ENCODE measurements at regions not wholly inside any gene's neighbourhood (a gene's known extent, or its start where the extent isn't known, plus 50 kb on each side); places are given as distances from the start of the nearest gene placed in this dataset.

DNA sequence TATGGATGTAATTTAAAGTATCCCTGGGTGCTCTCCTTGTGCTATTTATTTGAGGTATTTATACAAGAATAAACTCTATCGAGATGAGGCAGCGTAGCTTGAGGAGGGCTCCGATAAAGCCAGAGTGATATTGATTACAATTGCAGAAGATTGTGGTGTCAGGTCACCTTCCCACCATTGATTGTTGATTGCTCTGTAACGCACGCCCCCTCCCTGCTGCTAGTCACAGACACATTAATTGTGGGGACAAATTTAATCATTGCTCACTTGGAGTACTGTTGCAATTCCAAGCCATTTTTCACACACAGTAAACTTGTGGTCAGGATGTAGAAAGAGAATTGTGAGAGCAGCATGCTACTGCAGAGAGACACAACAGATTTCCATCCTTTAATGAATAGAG, 75.4 kb downstream of the IRX3 start:
- no peak for TF ChIP-seq POLR2A (IDR thresholded peaks at IDR 0.05)
- TF ChIP-seq, protein P1, sequence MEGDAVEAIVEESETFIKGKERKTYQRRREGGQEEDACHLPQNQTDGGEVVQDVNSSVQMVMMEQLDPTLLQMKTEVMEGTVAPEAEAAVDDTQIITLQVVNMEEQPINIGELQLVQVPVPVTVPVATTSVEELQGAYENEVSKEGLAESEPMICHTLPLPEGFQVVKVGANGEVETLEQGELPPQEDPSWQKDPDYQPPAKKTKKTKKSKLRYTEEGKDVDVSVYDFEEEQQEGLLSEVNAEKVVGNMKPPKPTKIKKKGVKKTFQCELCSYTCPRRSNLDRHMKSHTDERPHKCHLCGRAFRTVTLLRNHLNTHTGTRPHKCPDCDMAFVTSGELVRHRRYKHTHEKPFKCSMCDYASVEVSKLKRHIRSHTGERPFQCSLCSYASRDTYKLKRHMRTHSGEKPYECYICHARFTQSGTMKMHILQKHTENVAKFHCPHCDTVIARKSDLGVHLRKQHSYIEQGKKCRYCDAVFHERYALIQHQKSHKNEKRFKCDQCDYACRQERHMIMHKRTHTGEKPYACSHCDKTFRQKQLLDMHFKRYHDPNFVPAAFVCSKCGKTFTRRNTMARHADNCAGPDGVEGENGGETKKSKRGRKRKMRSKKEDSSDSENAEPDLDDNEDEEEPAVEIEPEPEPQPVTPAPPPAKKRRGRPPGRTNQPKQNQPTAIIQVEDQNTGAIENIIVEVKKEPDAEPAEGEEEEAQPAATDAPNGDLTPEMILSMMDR (IDR thresholded peaks at IDR 0.05) = no peak
- no peaks in the 10 kb centered on the region for H3K4me1 ChIP-seq
- H3K27ac ChIP-seq = no peak overlapping the region
- no peak for DNase-seq
- WGBS, 2 donors = 28 to 36% methylated on average over 5 of the region's 5 CpGs
- H3K9me3 ChIP-seq = no peaks in the 10 kb centered on the region
- H3K27me3 ChIP-seq = no peaks in the 10 kb centered on the region
- intact Hi-C loops (cut with DNase I) = no loop called here
- H3K4me3 ChIP-seq = no peak overlapping the region
- no peak for ATAC-seq
- no peaks in the 10 kb centered on the region for H3K36me3 ChIP-seq (replicated peaks in 1 of 2; ENCODE audit: insufficient read depth in 1 of 2, low read depth in 2 of 2)

DNA sequence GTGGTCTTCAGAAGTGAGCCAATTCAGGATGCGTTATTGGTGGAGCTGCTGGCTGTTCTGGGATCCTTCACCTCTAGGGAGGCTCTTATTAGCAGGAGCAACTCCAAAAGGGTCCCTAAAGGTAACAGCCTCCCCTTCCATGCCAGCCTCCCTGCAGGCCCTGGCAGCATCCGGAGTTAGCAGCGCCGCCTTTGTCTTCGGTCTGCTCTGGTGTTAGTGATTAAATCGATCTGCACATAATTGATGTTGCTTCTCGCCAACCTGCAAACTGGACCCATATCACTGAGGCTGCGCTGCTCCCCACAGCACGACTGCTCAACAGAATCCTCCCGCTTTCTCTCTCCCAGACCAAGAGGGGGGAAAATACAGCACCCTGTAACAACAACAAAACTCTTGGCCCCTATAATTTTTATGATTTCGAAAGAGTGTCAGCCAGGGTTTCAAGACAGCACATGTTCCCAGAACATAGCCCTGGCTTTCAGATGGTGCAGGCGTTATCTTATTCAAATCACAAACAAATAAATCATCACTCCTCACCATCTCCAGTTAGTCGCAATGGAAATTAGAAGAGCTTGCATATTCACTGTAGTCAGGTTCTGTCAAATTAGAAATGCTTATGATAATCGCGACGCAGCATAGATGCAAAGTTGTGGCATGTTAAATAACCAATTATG, 76.0 kb downstream of the IRX3 start:
- no peaks in the 10 kb centered on the region for H3K27me3 ChIP-seq
- TF ChIP-seq POLR2A (IDR thresholded peaks at IDR 0.05) = no peak
- TF ChIP-seq, protein P1 (IDR thresholded peaks at IDR 0.05) = no peak
- no peaks in the 10 kb centered on the region for H3K9me3 ChIP-seq
- H3K4me1 ChIP-seq = no peaks in the 10 kb centered on the region
- DNase-seq = no peak
- no peaks in the 10 kb centered on the region for H3K36me3 ChIP-seq (replicated peaks in 1 of 2; ENCODE audit: insufficient read depth in 1 of 2, low read depth in 2 of 2)
- H3K4me3 ChIP-seq = no peak overlapping the region
- 43 to 71% methylated on average over 14 to 16 of the region's 16 CpGs for whole genome bisulfite sequencing, 2 donors
- no peak for ATAC-seq
- H3K27ac ChIP-seq = no peak overlapping the region
- intact Hi-C loops (cut with DNase I) = no loop called here

DNA sequence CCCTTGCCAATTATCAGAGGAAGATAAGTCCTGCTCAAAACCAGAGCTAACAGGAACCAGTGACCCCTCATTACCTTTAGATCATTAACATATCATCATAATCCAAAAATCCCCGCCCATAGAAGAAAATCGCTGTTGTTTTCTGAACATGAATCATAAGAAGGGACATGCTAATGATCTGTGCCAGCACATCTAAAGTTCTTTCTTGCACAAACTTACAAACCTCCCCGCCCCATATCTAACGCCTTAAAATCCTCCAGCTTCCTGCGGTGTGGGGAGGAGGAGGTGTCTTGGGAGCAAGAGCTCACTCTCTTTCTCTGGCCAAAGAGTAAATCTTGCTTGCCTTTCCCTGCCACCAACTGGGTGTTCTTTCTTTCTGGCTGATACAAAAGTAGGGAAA, 78.3 kb downstream of the IRX3 start:
- 70 to 74% methylated on average over 5 of the region's 5 CpGs for WGBS, 2 donors
- TF ChIP-seq POLR2A (IDR thresholded peaks at IDR 0.05) = no peak
- TF ChIP-seq, protein P1 (IDR thresholded peaks at IDR 0.05) = no peak
- Histone ChIP-seq H3K27me3 (no peaks in the 10 kb centered on the region), H3K36me3 (replicated peaks in 1 of 2; ENCODE audit: insufficient read depth in 1 of 2, low read depth in 2 of 2) (no peaks in the 10 kb centered on the region), H3K4me3 (no peak overlapping the region), H3K27ac (no peak overlapping the region), H3K9me3 (no peaks in the 10 kb centered on the region), H3K4me1 (no peaks in the 10 kb centered on the region)
- no peak for DNase-seq
- intact Hi-C loops (cut with DNase I) = no loop called here
- ATAC-seq = no peak

DNA sequence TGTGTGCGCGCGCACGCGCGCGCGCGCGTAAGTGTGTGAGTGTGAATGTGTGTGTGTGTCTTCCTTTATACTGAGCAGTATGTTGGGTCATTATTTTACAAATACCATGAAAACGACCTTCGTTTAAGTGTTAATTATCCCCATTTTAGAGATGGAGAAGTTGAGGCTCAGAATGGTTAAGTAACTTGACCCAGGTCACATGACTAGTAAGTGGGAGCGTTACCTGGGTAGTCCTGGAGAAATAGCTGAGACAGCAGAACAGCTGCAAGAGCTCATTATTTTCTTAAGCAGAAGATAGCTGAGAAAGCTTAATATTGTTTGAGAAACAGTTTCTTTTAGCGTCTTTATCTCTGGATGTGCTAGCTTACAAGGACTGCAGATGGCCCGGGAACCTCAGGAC, 78.8 kb downstream of the IRX3 start:
- 64 to 75% methylated on average over 15 of the region's 15 CpGs for WGBS, 2 donors
- DNase-seq = no peak
- intact Hi-C loops (cut with DNase I) = no loop called here
- no peak for ATAC-seq
- Histone ChIP-seq H3K36me3 (replicated peaks in 1 of 2; ENCODE audit: insufficient read depth in 1 of 2, low read depth in 2 of 2) (no peaks in the 10 kb centered on the region), H3K27ac (no peak overlapping the region), H3K27me3 (no peaks in the 10 kb centered on the region), H3K9me3 (no peaks in the 10 kb centered on the region), H3K4me1 (no peaks in the 10 kb centered on the region), H3K4me3 (no peak overlapping the region)
- TF ChIP-seq, protein P1 (IDR thresholded peaks at IDR 0.05) = no peak
- TF ChIP-seq POLR2A (IDR thresholded peaks at IDR 0.05) = no peak

DNA sequence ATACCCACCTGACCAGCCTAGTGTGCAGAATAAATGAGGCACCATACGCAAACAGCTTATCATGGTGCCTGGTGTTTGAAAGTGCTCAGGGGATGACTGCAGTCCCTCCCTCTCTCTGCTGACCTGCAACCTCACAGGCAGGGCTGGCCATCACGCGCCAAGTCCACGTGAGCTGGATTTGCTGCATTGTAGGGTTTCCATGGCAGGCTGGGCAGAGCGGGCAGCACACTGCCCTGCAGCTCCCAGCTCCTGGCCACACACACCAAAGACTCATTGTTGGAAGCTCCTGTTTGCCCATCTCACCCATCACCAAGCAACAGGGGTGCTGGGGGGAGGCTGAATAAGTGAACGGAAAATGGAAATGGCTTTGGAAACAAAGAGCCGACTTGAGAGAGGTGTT, 81.8 kb downstream of the IRX3 start:
- DNase-seq (peak in 3 of 4 donors; percentile 27 to 55 (median 50)), ATAC-seq (no peak)
- no peaks in the 10 kb centered on the region for H3K9me3 ChIP-seq
- H3K36me3 ChIP-seq (replicated peaks in 1 of 2; ENCODE audit: insufficient read depth in 1 of 2, low read depth in 2 of 2) = no peaks in the 10 kb centered on the region
- H3K4me1 ChIP-seq = no peaks in the 10 kb centered on the region
- H3K4me3 ChIP-seq = no peak overlapping the region
- intact Hi-C loops (cut with DNase I) = no loop called here
- TF ChIP-seq, protein P1 (IDR thresholded peaks at IDR 0.05) = no peak
- TF ChIP-seq POLR2A (IDR thresholded peaks at IDR 0.05) = no peak
- 79 to 83% methylated on average over 3 to 7 of the region's 7 CpGs for WGBS, 2 donors
- H3K27ac ChIP-seq = no peak overlapping the region
- H3K27me3 ChIP-seq = no peaks in the 10 kb centered on the region

Measured in body of pancreas (tissue), 4 donors.